ENCODE measurements at regions not wholly inside any gene's neighbourhood (a gene's known extent, or its start where the extent isn't known, plus 50 kb on each side); places are given as distances from the start of the nearest gene placed in this dataset.
A peak's percentile ranks its signal among the peaks of the same experiment; 100 is the strongest.

GRCh38 chr12:46449856-46450255, 77.3 kb upstream of the SLC38A2 start:
- 76% methylated on average over 2 of the region's 2 CpGs for WGBS
- TF ChIP-seq CTCF (IDR thresholded peaks at IDR 0.05), result no peak
- no peak for TF ChIP-seq EP300 (IDR thresholded peaks at IDR 0.05)
- no peak for TF ChIP-seq POLR2AphosphoS5 (IDR thresholded peaks at IDR 0.05)
- TF ChIP-seq POLR2A (IDR thresholded peaks at IDR 0.05), result no peak
- H3K27ac ChIP-seq, result peak overlapping the region; percentile 2

GRCh38 chr12:46449316-46449715, 76.7 kb upstream of the SLC38A2 start:
- TF ChIP-seq CTCF (IDR thresholded peaks at IDR 0.05), result no peak
- TF ChIP-seq POLR2A (IDR thresholded peaks at IDR 0.05), result no peak
- no peak for TF ChIP-seq EP300 (IDR thresholded peaks at IDR 0.05)
- TF ChIP-seq POLR2AphosphoS5 (IDR thresholded peaks at IDR 0.05), result no peak
- Histone ChIP-seq H3K36me3 (no peaks in the 10 kb centered on the region), H3K4me3 (no peak overlapping the region), H3K27me3 (no peaks in the 10 kb centered on the region), H3K4me1 (peaks cover 58% of the 10 kb centered on the region), H3K9me3 (no peaks in the 10 kb centered on the region), H3K27ac (no peak overlapping the region)
- no peak for DNase-seq (ENCODE audit: low spot score in 2 of 2)
- WGBS, result 91% methylated on average over 4 of the region's 4 CpGs

More at GRCh38 chr12:46449856-46450255, 77.3 kb upstream of the SLC38A2 start:
- Histone ChIP-seq H3K4me1 (peaks cover 56% of the 10 kb centered on the region), H3K36me3 (no peaks in the 10 kb centered on the region), H3K4me3 (no peak overlapping the region), H3K9me3 (no peaks in the 10 kb centered on the region), H3K27me3 (no peaks in the 10 kb centered on the region)
- no peak for DNase-seq (ENCODE audit: low spot score in 2 of 2)

GRCh38 chr12:46446645-46447044, 74.1 kb upstream of the SLC38A2 start:
- Histone ChIP-seq H3K36me3 (no peaks in the 10 kb centered on the region), H3K4me1 (peaks cover 55% of the 10 kb centered on the region), H3K4me3 (no peak overlapping the region), H3K27ac (no peak overlapping the region), H3K27me3 (no peaks in the 10 kb centered on the region), H3K9me3 (no peaks in the 10 kb centered on the region)
- TF ChIP-seq EP300 (IDR thresholded peaks at IDR 0.05), result no peak
- TF ChIP-seq POLR2A (IDR thresholded peaks at IDR 0.05), result no peak
- no peak for TF ChIP-seq CTCF (IDR thresholded peaks at IDR 0.05)
- TF ChIP-seq POLR2AphosphoS5 (IDR thresholded peaks at IDR 0.05), result no peak
- 43% methylated on average over 2 of the region's 2 CpGs for whole genome bisulfite sequencing
- DNase-seq (ENCODE audit: low spot score in 2 of 2), result no peak

- WGBS, result 33% methylated on average over 2 of the region's 2 CpGs
Measured at GRCh38 chr12:46445551-46446235, 73.1 kb upstream of the SLC38A2 start.

More at GRCh38 chr12:46445551-46446235, 73.1 kb upstream of the SLC38A2 start:
- H3K36me3 ChIP-seq, result no peaks in the 10 kb centered on the region
- no peaks in the 10 kb centered on the region for H3K9me3 ChIP-seq
- TF ChIP-seq CTCF (IDR thresholded peaks at IDR 0.05) (no peak), POLR2AphosphoS5 (IDR thresholded peaks at IDR 0.05) (no peak), EP300 (IDR thresholded peaks at IDR 0.05) (no peak), POLR2A (IDR thresholded peaks at IDR 0.05) (no peak)
- H3K27me3 ChIP-seq, result no peaks in the 10 kb centered on the region
- peaks cover 45% of the 10 kb centered on the region for H3K4me1 ChIP-seq
- H3K4me3 ChIP-seq, result no peak overlapping the region
- no peak overlapping the region for H3K27ac ChIP-seq
- no peak for DNase-seq (ENCODE audit: low spot score in 2 of 2)
